ENCODE measurements at regions not wholly inside any gene's neighbourhood (a gene's known extent, or its start where the extent isn't known, plus 50 kb on each side); places are given as distances from the start of the nearest gene placed in this dataset.
A peak's percentile ranks its signal among the peaks of the same experiment; 100 is the strongest.
"Not testable (repeated sequence)": the region's sequence is repeated elsewhere in the genome, so short reads cannot be mapped to it uniquely, and the experiment has no call there.

- no peak for DNase-seq (ENCODE audit: low spot score)
Observed at GRCh38 chr2:238502088-238502810, 75.5 kb downstream of the ASB1 start.

GRCh38 chr2:238502956-238503791 lies 76.4 kb downstream of the ASB1 start:
- DNase-seq (ENCODE audit: low spot score), result no peak

GRCh38 chr2:238504181-238504931 lies 77.6 kb downstream of the ASB1 start:
- DNase-seq (ENCODE audit: low spot score), result no peak

- DNase-seq (ENCODE audit: low spot score), result no peak
Observed at GRCh38 chr2:238505119-238505891, 78.6 kb downstream of the ASB1 start.

GRCh38 chr2:238505892-238506280 lies 79.2 kb downstream of the ASB1 start:
- no peak for DNase-seq (ENCODE audit: low spot score)

GRCh38 chr2:238506371-238507068 lies 79.8 kb downstream of the ASB1 start:
- DNase-seq (ENCODE audit: low spot score), result no peak

- DNase-seq (ENCODE audit: low spot score), result no peak
Observed at GRCh38 chr2:238507836-238508235, 81.1 kb downstream of the ASB1 start.

- DNase-seq (ENCODE audit: low spot score), result no peak
Observed at GRCh38 chr2:238509151-238509835, 82.6 kb downstream of the ASB1 start.

- no peak for DNase-seq (ENCODE audit: low spot score)
Observed at GRCh38 chr2:238509903-238510302, 83.2 kb downstream of the ASB1 start.

GRCh38 chr2:238510911-238511613 lies 84.3 kb downstream of the ASB1 start:
- DNase-seq (ENCODE audit: low spot score), result no peak

- no peak for DNase-seq (ENCODE audit: low spot score)
Observed at GRCh38 chr2:238511614-238511950, 84.9 kb downstream of the ASB1 start.

GRCh38 chr2:238512247-238512867 lies 85.6 kb downstream of the ASB1 start:
- no peak for DNase-seq (ENCODE audit: low spot score)

- peak; percentile 67 for DNase-seq (ENCODE audit: low spot score)
Observed at GRCh38 chr2:238513346-238513745, 86.6 kb downstream of the ASB1 start.

- not testable (repeated sequence) for DNase-seq (ENCODE audit: low spot score)
Observed at GRCh38 chr2:238514024-238514423, 87.3 kb downstream of the ASB1 start.

- DNase-seq (ENCODE audit: low spot score), result no peak
Observed at GRCh38 chr2:238515377-238515776, 88.7 kb downstream of the ASB1 start.

- DNase-seq (ENCODE audit: low spot score), result no peak
Observed at GRCh38 chr2:238517209-238517608, 90.5 kb downstream of the ASB1 start.

GRCh38 chr2:238518172-238518820 lies 91.6 kb downstream of the ASB1 start:
- no peak for DNase-seq (ENCODE audit: low spot score)

- no peak for DNase-seq (ENCODE audit: low spot score)
Observed at GRCh38 chr2:238518821-238519186, 92.1 kb downstream of the ASB1 start.

- no peak for DNase-seq (ENCODE audit: low spot score)
Observed at GRCh38 chr2:238520359-238520886, 93.7 kb downstream of the ASB1 start.

Measured in HuH-7 (cell line).